NOMO-1 treated with DMSO at 0.1 percent for 48 hours (cell line): ENCODE measurements at regions not wholly inside any gene's neighbourhood (a gene's known extent, or its start where the extent isn't known, plus 50 kb on each side); places are given as distances from the start of the nearest gene placed in this dataset.

ENCODE experiments used
- DNase-seq: peaks from one replicate; lab custom pipeline; 2025; ENCODE audit not compliant: unreplicated experiment; lab: John Stamatoyannopoulos, UW

DNA sequence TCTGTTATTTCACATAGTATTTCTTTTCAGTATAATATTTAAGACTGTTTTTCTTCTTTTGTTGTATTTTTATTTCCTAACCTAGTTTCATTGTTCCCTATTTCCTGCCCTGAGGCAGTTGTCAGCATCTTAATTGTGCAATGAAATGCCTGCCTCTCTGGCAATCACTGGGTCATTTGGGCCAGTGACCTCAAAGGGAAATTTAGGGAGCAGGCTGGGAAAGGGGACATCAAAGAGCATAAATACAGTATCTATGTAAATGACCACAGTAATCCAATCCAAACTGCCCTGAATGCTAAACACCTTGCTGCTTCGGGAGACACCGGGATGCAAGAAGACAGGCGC, 147.8 kb downstream of the TLR5 start:
- no peak for DNase-seq

DNA sequence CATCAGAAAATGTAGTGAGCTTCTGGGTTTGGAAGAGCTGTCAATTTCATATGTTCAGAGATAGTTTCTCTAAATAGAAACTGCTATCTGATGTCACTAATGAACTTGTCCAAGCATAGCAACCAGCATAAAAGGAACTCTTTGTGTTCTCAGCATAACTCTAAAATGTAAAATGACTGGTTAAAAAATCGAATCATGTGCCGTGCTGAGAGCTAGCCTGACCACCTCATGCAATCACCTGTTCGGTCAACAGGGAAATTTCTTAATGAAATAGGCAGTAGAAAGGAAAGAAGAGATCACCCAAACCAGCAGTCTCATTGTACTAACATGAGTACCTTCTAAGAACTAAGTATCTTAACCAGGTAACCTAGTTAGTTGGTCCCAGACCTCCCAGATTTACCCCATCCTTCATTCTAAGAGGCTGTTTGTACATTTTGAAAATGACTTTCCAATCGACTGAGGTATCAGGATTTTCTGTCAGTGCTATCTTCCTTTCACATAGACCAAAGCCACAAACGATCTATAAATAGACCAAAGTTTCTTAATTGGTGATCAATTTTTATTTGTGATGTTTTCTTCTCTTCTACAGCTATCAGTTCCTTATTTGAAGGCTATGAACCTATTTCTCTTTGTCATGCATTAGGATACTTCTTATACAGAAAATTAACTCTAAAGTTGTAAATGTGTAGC, 147.3 kb downstream of the TLR5 start:
- DNase-seq = no peak

DNA sequence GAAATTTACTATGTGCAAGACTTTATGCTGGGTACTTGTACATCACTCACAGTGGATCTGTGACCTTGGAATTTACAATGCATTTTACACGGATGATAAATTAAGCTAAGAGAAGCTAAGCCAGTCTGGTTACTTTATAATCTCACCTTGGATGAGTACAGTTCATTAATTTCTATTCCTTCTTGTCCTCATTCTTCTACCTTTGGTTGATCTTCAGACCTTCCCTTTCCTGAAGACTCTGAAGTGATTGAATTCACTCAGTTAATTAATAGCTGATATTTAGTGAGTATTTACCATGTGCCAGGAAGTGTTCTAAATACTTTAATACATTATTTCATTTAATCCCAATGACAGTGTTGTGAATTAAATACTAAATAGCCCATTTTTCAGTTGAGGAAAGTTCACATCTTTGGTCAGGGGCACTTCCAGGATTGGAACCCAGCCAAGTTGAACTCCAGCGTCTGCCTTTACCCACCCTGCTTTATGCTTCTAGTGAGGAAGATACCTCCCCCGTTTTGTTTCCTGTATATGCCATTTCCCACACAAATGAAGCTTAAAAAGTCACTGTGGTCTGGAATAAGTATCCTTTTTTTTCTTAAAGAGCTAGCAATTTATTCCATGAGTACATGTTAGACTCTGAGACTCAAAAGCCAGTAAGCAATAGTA, 146.6 kb downstream of the TLR5 start:
- no peak for DNase-seq

DNA sequence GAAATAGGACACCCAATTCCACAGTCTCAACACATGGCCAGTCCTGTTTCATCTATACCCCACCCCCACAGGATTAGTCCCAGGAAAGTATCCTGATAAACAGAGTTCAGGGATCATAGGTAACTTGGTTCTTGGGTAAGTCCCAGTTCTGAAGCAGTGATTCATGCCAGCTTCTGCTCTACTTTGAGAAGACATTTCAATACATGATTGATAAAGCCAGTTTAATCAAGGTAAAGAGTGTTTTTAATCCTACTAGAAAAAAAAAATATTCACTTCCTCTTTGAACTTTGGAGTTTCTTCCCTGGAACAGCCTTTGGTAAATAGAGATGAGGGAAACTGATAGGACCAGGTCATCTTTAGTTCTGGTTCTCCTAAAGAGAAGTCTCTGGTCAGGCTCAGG, 142.4 kb downstream of the TLR5 start:
- no peak for DNase-seq

DNA sequence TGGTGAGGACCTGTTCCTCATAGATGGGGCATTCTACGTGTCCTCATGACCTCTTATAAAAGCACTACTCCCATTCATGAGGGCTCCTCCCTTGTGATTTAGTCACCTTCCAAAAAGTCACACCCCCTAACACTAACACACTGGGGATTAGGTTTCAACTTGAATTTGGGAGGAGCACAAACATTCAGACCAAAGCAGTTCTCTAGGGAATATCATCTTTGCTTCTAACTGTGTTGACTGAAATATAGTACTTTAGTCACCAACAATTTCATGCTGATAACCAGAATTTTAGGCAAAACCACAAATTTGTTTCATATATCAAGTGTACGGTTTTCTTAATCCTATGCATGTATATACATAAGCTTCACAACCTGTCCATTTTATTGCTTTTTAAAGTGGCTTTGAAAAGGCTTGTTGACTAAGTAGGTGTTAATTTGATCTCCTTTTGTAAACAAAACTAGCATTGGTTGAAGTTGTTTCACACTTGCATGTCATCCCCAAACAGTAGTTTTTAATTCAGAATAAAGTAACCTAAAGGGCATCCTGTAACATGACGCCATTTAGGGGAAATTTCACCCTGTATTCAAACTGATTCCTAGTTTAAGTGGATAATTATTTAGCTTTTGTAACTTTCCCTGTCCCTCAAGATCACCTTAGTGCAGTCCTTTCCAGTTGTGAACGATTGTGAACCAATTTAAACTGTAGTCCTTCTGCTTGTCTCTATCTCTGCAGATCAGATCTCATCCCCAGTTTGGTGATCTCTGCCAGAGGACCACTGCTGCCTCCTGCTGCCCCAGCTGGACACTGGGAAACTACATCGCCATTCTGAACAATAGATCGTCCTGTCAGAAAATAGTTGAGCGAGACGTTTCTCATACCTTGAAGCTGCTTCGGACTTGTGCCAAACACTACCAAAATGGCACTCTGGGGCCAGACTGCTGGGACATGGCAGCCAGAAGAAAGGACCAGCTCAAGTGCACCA, 141.1 kb downstream of the TLR5 start:
- DNase-seq = no peak

DNA sequence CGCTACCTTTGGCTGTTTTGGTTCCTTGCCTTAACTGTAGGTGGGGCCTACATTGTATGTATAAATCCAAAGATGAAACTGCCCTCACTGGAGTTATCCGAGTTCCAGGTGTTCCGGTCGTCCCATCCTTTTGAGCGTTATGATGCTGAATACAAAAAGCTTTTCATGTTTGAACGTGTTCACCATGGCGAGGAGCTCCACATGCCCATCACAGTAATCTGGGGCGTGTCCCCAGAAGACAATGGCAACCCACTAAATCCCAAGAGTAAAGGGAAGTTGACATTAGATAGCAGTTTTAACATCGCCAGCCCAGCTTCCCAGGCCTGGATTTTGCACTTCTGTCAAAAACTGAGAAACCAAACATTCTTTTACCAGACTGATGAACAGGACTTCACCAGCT, 139.5 kb downstream of the TLR5 start:
- no peak for DNase-seq

DNA sequence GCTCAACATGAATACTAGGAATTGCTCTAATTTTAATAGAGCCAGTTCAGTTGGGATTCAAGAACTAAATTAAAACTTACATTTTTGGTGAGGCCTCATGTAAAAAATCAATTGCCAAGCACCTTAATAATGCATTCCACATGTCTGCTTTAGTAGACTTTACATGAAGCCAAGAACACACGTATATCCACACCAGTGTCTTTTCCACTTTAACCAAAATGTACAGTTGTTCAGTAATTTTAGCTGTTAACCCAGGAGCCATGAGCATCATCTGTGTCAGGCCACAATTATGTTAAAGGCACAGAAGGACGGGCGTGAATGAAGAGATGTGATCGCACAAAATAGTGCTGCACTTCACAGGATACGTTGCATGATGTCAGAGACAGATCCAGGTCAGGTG, 136.7 kb downstream of the TLR5 start:
- DNase-seq = no peak

DNA sequence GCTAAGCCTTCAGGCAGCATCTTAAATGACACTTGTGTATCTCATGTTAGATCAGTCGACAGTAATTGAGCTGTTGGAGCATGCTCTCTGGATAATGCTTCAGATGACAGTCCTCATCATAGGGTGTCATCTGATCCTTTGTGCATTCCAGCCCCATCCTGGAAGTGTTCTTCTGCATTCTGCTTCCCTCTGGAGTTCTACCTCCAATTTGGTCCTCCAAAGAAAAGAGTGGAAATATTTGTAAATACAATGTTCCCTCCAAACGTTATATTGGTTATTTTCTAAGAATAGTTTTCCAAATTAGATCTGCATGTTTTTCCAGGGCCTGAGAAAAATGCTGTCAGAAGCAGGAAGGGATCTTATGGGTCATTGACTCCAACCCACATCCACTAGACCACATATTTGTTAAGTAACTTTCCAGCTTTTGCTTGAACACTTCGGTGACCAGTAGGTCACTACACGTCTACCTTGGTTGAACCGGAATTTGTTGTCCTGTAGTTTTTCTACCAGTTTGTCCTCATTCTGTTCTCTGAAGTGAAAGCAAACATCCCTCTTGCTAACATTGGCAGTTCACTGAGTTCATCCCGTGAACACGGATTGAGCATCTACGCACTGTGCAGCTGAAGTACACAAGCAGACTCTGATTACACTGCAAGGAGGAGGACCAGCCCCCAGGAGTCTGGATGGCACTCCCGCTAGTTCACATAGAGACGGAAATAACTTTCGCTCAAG, 136.0 kb downstream of the TLR5 start:
- no peak for DNase-seq

DNA sequence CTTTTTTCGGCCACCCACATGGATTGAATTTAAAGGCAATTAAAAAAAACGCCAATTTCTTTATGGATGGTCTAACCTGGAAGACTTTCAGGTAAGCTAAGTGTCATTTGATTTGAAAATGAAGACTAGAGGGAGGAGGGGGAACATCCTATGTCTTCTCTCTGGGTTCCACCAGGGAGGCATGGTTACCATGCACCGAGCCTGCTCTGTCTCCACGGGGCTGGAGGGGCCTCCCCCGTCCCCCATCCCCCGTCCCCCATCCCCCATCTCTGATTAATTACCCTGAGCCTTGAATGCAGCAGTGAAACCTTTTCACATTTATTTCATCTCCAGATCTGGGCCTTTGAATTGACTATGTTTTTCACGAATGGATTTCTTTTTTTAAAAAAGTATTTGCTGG, 135.1 kb downstream of the TLR5 start:
- DNase-seq = no peak

DNA sequence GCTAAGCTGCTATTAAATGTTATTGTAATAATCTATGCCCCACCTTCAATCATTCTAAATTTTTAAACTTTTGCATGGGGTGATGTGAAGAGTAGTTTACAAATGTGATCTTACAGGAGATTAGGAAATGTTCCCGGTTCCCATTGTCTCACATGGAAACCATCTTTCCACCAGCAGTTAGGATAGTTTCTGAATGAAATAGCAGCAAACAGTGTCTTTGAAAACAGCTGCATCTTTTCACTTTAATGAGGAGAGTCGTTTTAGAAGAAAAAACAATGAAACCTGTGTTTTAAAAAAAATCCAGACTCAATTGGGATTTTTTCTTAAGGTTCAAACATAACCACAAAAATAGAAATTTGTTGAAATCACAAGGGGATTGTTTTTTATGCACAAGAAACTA, 134.2 kb downstream of the TLR5 start:
- no peak for DNase-seq

DNA sequence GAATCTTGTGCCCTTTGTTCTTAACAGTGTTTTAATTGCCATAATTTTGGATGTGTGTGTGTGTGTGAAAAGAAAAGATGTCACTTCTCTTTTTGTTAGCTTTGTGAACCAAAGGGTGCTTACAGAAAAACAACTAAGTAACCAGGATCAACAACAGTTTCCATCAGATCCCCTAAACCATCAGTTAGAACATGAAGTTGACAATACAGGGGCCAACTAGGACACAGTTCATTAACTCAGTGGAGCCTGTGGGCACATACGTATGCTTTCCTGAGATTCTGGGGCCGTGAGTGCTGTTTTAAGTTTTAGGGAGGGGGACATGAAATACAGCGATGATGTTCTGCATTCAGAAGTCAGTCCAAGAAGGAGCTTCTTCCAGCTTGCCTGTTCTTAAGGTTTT, 133.6 kb downstream of the TLR5 start:
- DNase-seq = no peak

DNA sequence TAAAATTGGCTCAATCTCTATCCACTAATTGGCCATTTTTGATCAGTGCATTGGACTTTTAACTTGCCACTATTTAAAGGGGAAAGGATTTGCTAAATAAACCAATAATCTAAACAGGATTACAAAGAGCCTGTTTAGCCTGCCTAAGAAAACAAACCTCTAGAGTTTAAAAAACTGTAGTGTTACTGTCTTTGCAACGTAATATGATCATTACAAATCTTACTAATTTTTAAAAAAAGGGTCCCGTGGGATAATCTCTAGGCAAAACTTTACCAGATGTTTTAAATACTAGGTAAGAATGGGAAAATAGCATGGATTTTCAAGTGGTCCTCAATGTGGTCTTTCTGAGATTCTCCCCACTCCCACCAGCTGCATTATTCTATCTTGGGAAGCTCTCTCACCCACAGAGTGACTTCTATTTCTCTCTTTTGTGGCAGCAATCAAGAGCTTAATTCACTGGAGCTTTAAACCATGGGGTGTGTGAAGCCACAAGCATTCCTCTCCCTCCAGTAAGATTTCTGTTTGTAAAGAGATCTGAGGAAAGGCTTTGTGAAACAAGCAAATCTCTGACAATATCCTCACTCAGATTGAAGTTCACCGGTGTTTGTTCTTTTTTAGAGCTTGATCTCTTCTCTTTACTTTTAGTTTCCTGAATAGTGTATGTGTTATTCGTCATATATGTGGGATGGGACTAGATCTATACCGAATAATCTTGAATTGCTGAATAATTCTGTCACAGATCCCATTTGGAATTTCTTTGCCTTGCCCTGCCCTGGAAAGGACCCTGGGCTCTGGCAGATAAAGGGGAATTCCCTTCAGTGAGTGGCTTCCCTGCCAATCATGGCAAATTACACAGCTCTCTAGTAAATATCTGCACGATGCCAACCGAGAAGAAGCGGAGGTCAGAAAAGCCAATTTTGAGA, 132.2 kb downstream of the TLR5 start:
- DNase-seq = no peak

DNA sequence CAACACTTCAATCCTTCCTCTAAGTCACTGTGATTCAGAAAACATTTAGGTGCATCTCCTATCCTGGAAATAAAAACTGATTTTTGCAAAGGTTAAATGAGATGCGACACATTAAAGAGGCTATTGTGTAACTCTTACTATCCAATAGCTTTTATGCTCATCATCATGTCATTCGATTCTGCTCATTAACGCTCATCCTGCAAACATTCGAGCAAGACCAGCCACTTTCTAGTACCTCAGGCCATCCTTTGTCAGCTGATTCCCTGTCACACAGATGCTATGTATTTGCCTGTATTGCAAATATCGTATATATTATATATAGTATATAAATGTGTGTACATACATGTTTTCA, 131.6 kb downstream of the TLR5 start:
- no peak for DNase-seq

DNA sequence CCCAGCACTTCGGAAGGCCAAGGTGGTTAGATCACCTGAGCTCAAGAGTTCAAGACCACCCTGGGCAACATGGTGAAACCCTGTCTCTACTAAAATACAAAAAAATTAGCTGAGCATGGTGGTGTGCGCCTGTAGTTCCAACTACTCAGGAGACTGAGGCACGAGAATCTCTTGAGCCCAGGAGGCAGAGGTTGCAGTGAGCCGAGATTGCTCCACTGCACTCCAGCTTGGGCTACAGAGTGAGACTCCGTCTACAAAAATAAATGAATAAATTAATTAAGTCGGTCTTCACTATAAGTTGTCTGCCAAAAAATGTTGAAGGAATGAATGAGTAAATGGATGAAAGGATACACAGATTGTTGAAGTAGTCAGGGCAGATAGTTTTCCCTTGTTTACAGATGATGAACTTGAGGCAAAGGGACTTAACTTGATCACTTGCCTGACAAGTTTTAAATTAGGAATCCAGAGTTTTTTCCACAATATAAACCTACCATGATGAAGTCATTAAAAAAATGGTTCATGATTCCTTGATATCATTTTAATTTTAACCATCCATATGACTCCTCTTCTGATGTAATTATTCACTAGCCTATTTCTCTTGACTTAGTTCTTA, 130.8 kb downstream of the TLR5 start:
- DNase-seq = no peak

DNA sequence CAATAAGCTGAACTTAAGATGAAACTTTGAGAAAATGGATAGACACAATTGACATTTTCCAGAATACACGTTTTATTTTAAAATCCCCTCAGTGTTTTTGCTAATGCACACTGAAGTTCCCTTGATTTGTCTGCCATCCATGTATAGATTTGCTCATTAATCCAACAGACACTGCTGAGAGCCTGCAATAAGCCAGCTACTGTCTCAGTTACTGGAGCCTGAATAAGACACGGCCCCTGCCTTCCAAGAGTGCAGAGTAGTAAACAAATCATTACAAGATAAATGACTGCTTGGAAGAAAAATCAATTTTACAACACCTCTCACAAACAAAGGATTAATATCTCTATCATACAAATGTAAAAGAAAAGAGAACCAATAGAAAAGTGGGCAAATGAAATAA, 130.1 kb downstream of the TLR5 start:
- no peak for DNase-seq

DNA sequence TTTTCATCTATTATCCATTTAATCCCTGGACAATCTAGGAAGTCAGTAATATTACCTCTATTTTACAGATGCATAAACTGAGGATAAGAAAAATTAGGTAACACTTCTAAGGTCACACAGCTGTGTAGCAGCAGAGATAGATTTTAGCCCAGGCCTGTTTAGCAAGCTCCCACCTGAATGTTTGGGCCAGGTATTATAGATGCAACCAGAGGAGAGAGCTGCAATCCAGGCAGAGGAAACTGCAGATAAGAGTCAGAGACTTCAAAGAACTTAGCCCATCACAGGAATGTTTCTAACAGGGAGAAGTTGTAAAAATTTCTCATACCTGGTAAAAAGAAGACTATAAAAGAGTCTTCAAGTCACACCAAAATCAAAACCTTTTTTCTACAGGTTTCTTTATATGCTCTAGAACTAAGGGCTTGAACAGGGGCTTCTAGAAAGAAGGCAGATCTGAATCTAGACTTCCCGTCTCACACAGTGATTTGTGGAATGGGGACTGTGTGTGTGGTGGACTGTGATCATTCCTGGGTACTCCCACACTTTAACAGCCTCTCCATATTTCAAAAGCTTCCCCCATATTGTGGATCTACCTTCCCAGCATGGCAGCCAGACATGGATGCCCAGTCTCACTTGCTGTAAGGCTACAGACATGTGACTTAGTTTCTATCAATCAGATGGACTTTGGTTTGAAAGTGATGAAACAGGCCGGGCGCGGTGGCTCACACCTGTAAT, 128.7 kb downstream of the TLR5 start:
- DNase-seq = no peak

DNA sequence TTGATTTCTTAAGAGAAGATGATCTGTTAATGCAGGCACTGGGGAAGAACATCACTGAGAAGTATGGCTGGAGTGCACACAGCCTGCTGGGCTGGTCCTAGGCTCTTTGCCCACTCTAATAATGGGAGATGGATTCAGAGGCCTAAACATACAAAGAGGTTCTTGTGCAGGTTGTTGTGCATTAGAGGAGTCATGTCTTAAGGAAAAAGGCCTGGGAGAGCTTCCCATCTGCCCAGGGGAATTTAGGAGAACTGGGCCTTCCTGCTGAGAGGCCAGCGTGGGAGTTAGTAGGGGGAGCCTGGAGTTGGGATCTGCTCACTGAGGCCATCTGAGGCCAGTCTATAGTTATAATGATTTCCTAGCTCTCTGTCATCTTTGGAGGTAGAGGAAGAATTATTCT, 126.7 kb downstream of the TLR5 start:
- no peak for DNase-seq

DNA sequence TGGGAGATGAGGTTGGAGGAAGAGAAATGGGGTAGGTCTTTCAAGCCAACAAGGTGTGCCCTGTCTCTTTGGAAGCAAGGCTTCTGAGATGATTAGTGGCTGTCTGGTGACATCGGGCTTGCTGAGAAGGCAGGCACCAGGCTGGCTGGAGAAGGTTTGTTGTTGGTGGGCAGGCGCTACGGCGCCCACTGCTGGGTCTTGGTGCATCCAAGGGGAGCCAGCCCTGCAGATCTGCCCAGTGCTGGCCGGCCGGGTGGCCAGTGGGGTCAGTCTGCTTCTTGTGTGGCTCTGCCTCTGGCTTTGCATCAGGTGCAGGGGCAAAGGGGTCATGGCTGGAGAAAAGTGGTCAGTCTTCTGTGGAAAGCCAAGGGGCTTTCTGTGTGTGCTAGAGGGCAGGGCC, 126.2 kb downstream of the TLR5 start:
- DNase-seq = no peak

DNA sequence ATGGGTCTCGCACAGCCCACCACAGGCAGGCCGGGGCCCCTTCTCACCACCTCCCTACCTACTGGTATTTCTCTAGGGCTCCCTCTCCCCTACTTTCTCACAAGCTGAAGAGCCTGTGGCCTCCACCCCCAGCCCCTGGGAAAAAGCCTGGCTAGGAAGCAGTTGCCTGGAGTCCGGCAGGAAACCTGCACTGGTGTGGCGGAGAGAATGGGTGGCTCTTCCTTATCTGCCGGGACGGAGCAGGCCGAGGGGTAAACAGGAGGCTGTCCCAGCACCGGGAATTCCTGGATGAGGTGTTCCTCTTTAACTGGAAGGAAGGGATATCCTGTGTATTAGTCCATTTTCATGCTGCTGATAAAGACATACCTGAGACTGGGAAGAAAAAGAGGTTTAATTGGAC, 125.8 kb downstream of the TLR5 start:
- no peak for DNase-seq
